Endothelial cell (in vitro differentiated cells): ENCODE measurements at regions not wholly inside any gene's neighbourhood (a gene's known extent, or its start where the extent isn't known, plus 50 kb on each side); places are given as distances from the start of the nearest gene placed in this dataset.
A peak's percentile ranks its signal among the peaks of the same experiment; 100 is the strongest.

ENCODE experiments used
- DNase-seq: peaks from one replicate; pipeline ENCODE4 v3.0.0; 2021; ENCODE audit warnings: low spot score
- H3K27ac Mint-ChIP-seq: one replicate; pipeline ENCODE4 v1.8.0; 2021; ENCODE audit warnings: mixed read lengths, inconsistent platforms; ENCODE audit not compliant: unreplicated experiment
- H3K27me3 Mint-ChIP-seq: one replicate; pipeline ENCODE4 v1.8.0; 2021; ENCODE audit warnings: mild to moderate bottlenecking, moderate library complexity, mixed read lengths, inconsistent platforms; ENCODE audit not compliant: unreplicated experiment
- H3K36me3 Mint-ChIP-seq: one replicate; pipeline ENCODE4 v1.8.0; 2021; ENCODE audit warnings: mild to moderate bottlenecking, low read depth, mixed read lengths, inconsistent platforms; ENCODE audit not compliant: unreplicated experiment
- H3K4me1 Mint-ChIP-seq: one replicate; pipeline ENCODE4 v1.8.0; 2021; ENCODE audit warnings: mild to moderate bottlenecking, mixed read lengths, inconsistent platforms; ENCODE audit not compliant: unreplicated experiment
- H3K4me3 Mint-ChIP-seq: one replicate; pipeline ENCODE4 v1.8.0; 2021; ENCODE audit warnings: mild to moderate bottlenecking, mixed read lengths, inconsistent platforms; ENCODE audit not compliant: unreplicated experiment
- H3K9me3 Mint-ChIP-seq: one replicate; pipeline ENCODE4 v1.8.0; 2021; ENCODE audit warnings: mixed read lengths, inconsistent platforms; ENCODE audit not compliant: unreplicated experiment
- CTCF ChIP-seq: fragments of 200-600 bp; sonication (generic); IDR thresholded peaks from one replicate; pipeline ENCODE4 v1.5.0; 2021; ENCODE audit warnings: antibody characterized with exemption; ENCODE audit not compliant: unreplicated experiment

GRCh38 chr1:25037174-25038074 is 107.3 kb upstream of the RUNX3 start:
- no peaks in the 10 kb centered on the region for H3K36me3 Mint-ChIP-seq
- TF ChIP-seq CTCF, result peak; percentile 64
- peaks cover 2% of the 10 kb centered on the region for H3K27me3 Mint-ChIP-seq
- H3K27ac Mint-ChIP-seq, result no peak overlapping the region
- H3K9me3 Mint-ChIP-seq, result no peaks in the 10 kb centered on the region
- peaks cover 7% of the 10 kb centered on the region for H3K4me1 Mint-ChIP-seq
- DNase-seq, result peak; percentile 67
- H3K4me3 Mint-ChIP-seq, result no peak overlapping the region

GRCh38 chr1:25036117-25036546 is 106.1 kb upstream of the RUNX3 start:
- H3K27ac Mint-ChIP-seq, result no peak overlapping the region
- peaks cover 7% of the 10 kb centered on the region for H3K4me1 Mint-ChIP-seq
- no peaks in the 10 kb centered on the region for H3K9me3 Mint-ChIP-seq
- no peaks in the 10 kb centered on the region for H3K36me3 Mint-ChIP-seq
- DNase-seq, result no peak
- H3K27me3 Mint-ChIP-seq, result peaks cover 2% of the 10 kb centered on the region
- TF ChIP-seq CTCF, result no peak
- no peak overlapping the region for H3K4me3 Mint-ChIP-seq

- Mint-ChIP-seq H3K27ac (no peak overlapping the region), H3K4me1 (peaks cover 7% of the 10 kb centered on the region), H3K36me3 (no peaks in the 10 kb centered on the region), H3K27me3 (peaks cover 2% of the 10 kb centered on the region), H3K9me3 (no peaks in the 10 kb centered on the region), H3K4me3 (no peak overlapping the region)
- no peak for TF ChIP-seq CTCF
- no peak for DNase-seq
Observed at GRCh38 chr1:25035523-25036116, 105.5 kb upstream of the RUNX3 start.

GRCh38 chr1:25034736-25035522 is 104.9 kb upstream of the RUNX3 start:
- Mint-ChIP-seq H3K9me3 (no peaks in the 10 kb centered on the region), H3K36me3 (no peaks in the 10 kb centered on the region), H3K27ac (no peak overlapping the region), H3K4me3 (no peak overlapping the region), H3K4me1 (peaks cover 7% of the 10 kb centered on the region), H3K27me3 (peaks cover 2% of the 10 kb centered on the region)
- DNase-seq, result no peak
- no peak for TF ChIP-seq CTCF
